SHP77 (cell line): ENCODE measurements at regions not wholly inside any gene's neighbourhood (a gene's known extent, or its start where the extent isn't known, plus 50 kb on each side); places are given as distances from the start of the nearest gene placed in this dataset.

Source experiments
- DNase-seq, 2 experiments: peaks; one replicate each; lab custom pipeline; 2025; lab: John Stamatoyannopoulos, UW

- DNase-seq: no peak
These were observed 53.9 kb upstream of the CTLA4 start for GRCh38 chr2:203813684-203814083.

- peak; percentile 64 to 70 for DNase-seq
These were observed 52.7 kb upstream of the CTLA4 start for GRCh38 chr2:203814661-203815540.

- DNase-seq: no peak
These were observed 52.1 kb upstream of the CTLA4 start for GRCh38 chr2:203815541-203815898.

- DNase-seq: no peak
These were observed 50.4 kb upstream of the CTLA4 start for GRCh38 chr2:203817147-203817546.
